ENCODE measurements at regions not wholly inside any gene's neighbourhood (a gene's known extent, or its start where the extent isn't known, plus 50 kb on each side); places are given as distances from the start of the nearest gene placed in this dataset.
"Not testable (repeated sequence)": the region's sequence is repeated elsewhere in the genome, so short reads cannot be mapped to it uniquely, and the experiment has no call there.

GRCh38 chr2:187057466-187057865, 208.5 kb upstream of the ZSWIM2 start:
- DNase-seq (ENCODE audit: low spot score), result no peak

DNA sequence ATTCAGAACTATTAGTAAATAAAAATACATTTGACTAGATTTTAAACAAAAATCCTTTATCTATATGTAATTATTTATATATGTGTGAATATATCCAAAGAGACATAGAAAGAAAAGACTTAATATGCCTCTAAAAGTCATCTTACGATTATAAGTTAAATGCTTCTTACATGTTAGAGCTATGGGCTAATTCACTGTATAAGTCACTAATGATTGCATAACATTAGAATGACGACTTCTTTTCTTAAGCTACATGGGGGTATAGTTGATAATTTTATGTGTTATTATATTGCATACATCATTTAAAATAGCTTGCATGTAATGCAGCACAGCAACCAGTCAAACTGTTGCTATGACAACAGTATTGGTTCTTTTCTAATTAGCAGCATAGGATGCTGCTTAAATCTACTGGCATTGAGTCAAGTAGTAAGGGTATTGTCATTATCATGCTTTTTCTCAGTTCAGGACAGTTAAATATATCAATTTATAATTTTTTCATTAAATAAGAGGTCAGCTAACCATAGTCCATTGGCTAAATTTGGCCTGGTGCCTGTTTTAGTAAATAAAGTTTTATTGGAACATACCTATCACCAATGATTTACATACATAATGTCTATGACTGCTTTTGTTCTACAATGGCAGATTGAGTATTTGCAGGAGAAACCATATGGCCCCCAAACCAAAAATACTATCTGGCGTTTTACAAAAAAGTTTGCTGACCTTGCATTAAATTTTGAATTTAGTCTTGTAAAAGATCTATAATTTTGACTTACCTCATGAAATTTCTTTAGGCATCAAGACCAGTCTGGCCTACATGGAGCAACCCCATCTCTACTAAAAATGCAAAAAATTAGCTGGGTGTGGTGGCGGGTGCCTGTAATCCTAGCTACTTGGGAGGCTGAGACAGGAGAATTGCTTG, 207.7 kb upstream of the ZSWIM2 start:
- DNase-seq (ENCODE audit: low spot score), result no peak

- DNase-seq (ENCODE audit: low spot score), result no peak
Measured at GRCh38 chr2:187055463-187055862, 206.5 kb upstream of the ZSWIM2 start.

GRCh38 chr2:187054501-187055319, 205.7 kb upstream of the ZSWIM2 start:
- DNase-seq (ENCODE audit: low spot score), result no peak

DNA sequence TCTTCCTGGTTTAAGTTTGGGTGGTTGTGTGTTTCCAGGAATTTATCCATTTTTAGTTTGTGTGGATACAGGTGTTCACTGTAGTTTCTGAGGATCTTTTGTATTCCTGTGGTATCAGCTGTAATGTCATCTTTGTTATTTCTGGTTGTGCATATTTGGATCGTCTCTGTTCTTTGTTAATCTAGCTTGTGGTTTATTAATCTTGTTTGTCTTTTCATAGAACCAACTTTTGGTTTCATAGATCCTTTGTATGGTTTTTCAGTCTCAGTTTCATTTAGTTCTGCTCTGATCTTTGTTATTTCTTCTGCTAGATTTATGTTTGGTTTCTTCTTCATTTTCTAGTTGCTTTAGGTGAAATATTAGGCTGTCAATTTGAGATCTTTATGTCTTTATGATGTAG, 202.4 kb upstream of the ZSWIM2 start:
- DNase-seq (ENCODE audit: low spot score), result no peak

GRCh38 chr2:187050409-187050998, 201.5 kb upstream of the ZSWIM2 start:
- DNase-seq (ENCODE audit: low spot score), result no peak

- no peak for DNase-seq (ENCODE audit: low spot score)
Measured at GRCh38 chr2:187037310-187037709, 188.3 kb upstream of the ZSWIM2 start.

DNA sequence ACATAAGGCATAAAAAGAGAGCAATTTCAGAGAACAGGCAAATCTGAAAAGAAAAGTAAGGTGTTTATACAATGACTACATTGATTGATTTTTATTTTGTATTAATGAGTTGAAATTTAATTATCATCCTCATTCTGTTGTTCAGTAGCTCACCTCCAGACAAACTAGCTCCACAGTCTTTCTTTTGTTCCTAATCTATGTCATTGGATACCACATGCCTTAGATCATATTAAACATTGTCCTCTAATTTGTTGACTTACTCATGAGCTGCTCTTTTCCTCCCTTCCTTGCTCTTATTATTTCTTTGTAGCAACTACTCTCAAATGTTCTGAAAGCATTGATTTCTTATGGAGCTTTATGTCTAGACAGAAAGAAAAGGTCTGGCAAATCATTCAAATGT, 185.5 kb upstream of the ZSWIM2 start:
- no peak for DNase-seq (ENCODE audit: low spot score)

GRCh38 chr2:187024739-187025138, 175.8 kb upstream of the ZSWIM2 start:
- DNase-seq (ENCODE audit: low spot score), result no peak

DNA sequence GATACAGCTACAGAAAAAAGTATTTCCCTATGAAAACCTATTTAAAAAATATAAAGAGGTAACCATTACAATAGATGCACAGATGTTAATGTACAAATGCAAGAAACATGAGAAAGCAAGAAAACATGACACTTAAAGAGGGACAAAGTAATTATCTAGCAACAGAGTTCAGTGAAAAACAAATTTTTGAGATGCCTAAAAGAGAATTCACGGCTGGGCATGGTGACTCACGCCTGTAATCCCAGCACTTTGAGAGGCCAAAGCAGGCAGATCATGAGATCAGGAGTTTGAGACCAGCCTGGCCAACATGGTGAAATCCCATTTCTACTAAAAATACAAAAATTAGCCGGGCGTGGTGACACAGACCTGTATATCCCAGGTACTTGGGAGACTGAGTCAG, 175.0 kb upstream of the ZSWIM2 start:
- not testable (repeated sequence) for DNase-seq (ENCODE audit: low spot score)

GRCh38 chr2:187017438-187017837, 168.5 kb upstream of the ZSWIM2 start:
- no peak for DNase-seq (ENCODE audit: low spot score)

DNA sequence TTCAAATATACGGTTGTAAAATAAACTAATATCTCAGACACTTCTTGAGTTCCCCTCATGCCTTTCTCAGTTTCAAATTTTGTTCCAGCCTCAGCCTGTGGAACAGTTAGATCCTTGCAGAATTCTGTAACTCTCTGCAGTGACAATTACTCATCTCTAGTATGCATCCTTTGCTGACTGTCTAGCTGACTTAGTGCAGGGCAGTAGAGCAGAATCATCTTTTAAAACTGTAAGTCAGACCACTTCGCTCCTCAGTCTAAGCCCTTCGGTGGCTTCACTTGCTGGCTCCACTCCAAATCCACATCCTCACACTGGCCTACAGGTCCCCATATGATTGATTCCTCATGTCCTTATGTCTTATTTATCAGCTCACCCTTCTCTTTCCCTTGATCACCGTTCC, 164.1 kb upstream of the ZSWIM2 start:
- DNase-seq (ENCODE audit: low spot score), result no peak

- DNase-seq (ENCODE audit: low spot score), result no peak
Measured at GRCh38 chr2:187011206-187011832, 162.3 kb upstream of the ZSWIM2 start.

DNA sequence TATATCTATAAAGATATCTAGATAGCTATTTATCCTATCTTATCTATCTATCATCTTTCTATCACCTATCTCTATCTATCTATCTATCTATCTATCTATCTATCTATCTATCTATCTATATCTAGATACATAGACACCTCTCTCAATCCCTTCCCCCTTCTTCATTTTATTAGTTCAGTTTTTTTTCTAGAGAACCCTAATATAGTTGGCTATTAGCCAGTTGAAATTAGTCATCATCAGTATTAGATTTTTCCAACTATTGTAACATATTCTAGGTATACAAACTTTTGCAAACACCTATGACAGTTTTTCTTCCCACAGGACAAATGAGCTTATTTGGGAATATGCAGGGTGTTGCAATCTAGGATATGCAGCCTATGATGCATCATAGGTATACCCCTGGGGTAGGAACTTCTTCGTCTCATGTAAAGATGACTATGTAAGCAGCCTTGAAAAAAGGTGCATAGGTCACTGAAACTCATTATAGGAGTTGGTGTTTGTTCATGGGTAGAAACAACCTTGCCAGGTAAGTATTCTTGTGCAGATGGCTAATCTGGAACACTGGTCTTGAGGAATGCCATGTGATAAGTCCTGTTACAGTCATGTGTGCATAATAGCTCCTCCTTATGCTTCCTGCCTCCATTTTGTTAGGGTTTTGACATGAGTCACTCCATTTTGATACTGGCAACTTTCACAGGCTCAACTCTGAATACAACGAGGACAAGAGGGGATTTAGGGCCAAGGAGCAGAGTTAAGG, 160.7 kb upstream of the ZSWIM2 start:
- no peak for DNase-seq (ENCODE audit: low spot score)

GRCh38 chr2:187008111-187008510, 159.1 kb upstream of the ZSWIM2 start:
- no peak for DNase-seq (ENCODE audit: low spot score)

DNA sequence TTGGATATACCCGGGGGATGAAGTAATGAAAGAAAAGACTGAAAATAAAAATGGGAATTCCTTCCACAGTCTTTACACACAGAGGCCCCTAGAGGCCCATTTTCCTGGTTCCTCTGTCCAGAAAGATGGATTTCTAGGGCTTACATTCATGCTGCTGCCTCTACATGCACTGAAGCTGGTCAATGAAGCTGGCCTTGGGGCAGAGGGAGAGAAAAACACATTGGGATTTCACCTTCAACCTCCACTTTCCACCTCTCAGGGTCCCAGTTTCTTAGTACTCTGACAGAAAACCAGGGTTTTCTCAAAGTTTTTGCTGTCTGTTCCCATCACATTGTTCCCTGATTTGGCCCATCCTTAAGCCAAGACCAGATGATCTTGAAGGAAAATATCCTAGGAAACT, 154.6 kb upstream of the ZSWIM2 start:
- no peak for DNase-seq (ENCODE audit: low spot score)

DNA sequence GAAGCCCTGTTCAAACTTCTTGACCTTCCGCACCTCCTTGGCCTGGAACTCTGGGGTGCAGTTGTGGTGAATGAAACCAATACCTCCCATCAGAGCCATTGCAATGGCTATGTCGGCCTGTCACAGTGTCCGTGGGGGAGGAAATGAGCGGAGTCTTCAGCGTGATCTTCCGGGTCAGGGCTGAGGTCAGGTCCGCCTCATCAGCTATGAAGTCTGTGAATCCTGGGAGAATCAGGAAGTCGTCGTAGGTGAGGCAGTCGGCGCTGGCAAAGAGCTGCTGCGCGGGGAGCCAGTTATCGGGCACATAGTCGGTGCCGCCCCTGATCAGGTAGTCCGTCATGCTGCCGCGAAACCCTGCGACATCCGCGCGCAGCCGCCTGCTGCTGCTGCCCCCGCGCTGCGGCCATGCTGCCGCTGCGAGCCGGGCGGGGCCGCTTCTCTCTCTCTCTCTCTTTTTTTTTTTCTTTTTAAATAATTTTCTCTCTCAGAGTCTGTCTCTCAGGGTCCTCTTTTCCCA, 154.1 kb upstream of the ZSWIM2 start:
- DNase-seq (ENCODE audit: low spot score), result no peak

GRCh38 chr2:187002242-187002641, 153.3 kb upstream of the ZSWIM2 start:
- no peak for DNase-seq (ENCODE audit: low spot score)

GRCh38 chr2:187001248-187001647, 152.3 kb upstream of the ZSWIM2 start:
- no peak for DNase-seq (ENCODE audit: low spot score)

DNA sequence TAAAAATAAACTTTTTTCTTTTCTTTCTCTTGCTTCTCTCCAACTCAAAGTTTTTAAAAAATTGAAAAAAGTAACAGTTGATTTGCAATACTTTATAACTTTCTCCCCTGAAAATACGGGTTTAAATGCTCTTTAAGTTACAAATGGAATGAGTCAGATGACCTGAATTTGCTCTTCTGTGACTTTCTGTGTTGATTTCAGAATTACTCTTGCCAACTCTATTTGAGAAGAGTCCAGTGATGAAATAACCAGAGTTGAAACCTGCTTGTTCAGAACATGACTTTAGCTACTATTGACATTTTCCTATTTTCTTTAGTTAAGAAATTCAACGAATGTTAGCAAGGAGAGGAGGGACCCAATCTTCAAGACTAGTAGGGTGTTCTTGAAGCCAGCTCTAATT, 146.1 kb upstream of the ZSWIM2 start:
- DNase-seq (ENCODE audit: low spot score), result no peak

GRCh38 chr2:186992597-186992996, 143.6 kb upstream of the ZSWIM2 start:
- no peak for DNase-seq (ENCODE audit: low spot score)
